ENCODE measurements at regions not wholly inside any gene's neighbourhood (a gene's known extent, or its start where the extent isn't known, plus 50 kb on each side); places are given as distances from the start of the nearest gene placed in this dataset.

DNA sequence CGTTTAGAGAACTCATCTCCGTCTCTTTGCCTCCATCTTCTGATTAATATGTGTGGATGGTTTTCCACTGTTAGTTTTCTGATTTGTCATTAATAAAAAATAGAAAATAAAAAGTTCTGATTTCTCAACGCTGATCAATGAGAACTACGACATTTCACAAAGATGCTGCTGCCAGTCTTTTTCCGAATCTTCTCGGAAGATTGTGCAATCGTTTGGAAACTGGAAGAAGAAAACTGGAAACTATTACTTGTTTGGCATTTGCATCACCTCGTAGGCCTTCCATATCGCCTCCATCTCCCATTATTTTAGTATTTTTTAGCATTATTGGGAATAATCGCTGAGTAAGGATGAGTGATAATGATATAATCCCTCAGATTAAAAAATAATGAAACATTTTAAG, 123.2 kb upstream of the KLF6 start:
- no peak for DNase-seq
- intact Hi-C loops (cut with DNase I; ENCODE audit: low total_unique reads): no loop called here
- Histone ChIP-seq H3K9me3 (no peaks in the 10 kb centered on the region), H3K4me1 (peaks cover 0 to 12% (median under 1%) of the 10 kb centered on the region in 6 donors), H3K27me3 (replicated peaks in 1 of 7) (no peaks in the 10 kb centered on the region), H3K4me3 (no peak overlapping the region), H3K36me3 (no peaks in the 10 kb centered on the region), H3K27ac (no peak overlapping the region)
- TF ChIP-seq POLR2A (IDR thresholded peaks at IDR 0.05): no peak
- TF ChIP-seq, protein P1, sequence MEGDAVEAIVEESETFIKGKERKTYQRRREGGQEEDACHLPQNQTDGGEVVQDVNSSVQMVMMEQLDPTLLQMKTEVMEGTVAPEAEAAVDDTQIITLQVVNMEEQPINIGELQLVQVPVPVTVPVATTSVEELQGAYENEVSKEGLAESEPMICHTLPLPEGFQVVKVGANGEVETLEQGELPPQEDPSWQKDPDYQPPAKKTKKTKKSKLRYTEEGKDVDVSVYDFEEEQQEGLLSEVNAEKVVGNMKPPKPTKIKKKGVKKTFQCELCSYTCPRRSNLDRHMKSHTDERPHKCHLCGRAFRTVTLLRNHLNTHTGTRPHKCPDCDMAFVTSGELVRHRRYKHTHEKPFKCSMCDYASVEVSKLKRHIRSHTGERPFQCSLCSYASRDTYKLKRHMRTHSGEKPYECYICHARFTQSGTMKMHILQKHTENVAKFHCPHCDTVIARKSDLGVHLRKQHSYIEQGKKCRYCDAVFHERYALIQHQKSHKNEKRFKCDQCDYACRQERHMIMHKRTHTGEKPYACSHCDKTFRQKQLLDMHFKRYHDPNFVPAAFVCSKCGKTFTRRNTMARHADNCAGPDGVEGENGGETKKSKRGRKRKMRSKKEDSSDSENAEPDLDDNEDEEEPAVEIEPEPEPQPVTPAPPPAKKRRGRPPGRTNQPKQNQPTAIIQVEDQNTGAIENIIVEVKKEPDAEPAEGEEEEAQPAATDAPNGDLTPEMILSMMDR (IDR thresholded peaks at IDR 0.05 in 8 of 11, conservative IDR thresholded peaks at IDR 0.05 in 3 of 11): no peak
- TF ChIP-seq POLR2AphosphoS5 (IDR thresholded peaks at IDR 0.05): no peak
- 92 to 97% (median 94%) methylated on average over 10 of the region's 10 CpGs for WGBS, 5 donors

DNA sequence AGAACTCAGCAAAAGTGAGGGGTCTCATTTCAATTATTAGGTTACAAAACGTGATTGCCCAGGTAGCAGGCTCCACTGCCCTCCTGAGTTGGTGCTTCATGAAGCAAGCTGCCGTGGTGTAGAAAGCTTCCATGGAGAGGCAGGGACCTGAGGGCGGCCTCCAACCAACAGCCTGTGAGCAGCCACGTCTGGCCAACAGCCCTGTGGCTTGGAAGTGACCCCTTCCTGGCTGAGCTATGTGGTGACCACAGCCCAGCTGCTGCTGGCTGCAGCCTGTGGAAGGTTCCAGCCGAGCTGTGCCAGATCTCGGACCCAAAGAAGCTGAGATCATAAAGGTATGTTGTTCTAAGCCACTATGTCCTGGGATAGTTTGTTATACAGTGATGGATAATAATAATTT, 122.5 kb upstream of the KLF6 start:
- 85 to 94% (median 90%) methylated on average over 6 of the region's 6 CpGs for WGBS, 5 donors
- Histone ChIP-seq H3K4me3 (no peak overlapping the region), H3K36me3 (no peaks in the 10 kb centered on the region), H3K9me3 (no peaks in the 10 kb centered on the region), H3K27me3 (replicated peaks in 1 of 7) (no peaks in the 10 kb centered on the region), H3K27ac (no peak overlapping the region), H3K4me1 (peaks cover 0 to 19% (median 3%) of the 10 kb centered on the region in 6 donors)
- TF ChIP-seq POLR2A (IDR thresholded peaks at IDR 0.05) (no peak), POLR2AphosphoS5 (IDR thresholded peaks at IDR 0.05) (no peak)
- TF ChIP-seq, protein P1 (IDR thresholded peaks at IDR 0.05 in 8 of 11, conservative IDR thresholded peaks at IDR 0.05 in 3 of 11): no peak
- no peak for DNase-seq
- intact Hi-C loops (cut with DNase I; ENCODE audit: low total_unique reads): no loop called here

DNA sequence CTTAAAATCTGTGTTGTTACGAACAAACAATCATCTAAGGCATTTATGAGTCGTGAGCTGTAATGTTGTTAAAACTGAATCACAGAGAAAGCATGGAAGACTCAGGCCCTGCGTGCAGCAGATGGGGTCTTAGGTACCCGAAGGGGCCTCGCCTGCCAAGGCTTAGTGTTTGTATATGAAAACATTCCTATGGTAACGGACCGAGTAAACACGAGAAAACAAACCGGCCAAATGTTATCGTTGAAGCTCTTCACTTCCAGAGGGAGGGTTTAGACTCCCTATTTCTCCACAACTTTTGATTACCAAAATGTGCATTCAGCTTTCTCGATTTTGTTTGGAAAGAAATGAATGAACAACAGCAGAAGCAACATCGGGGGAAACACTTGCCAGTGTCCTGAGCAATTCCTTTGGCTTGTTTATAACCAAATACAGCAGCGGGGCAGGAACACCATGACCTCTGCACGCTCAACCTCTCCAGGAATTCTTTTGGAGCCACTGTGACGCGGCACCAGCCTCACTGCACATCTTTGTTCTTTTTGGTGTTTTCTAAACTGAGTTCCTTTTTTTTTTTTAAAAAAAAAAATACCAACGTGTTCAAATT, 121.6 kb upstream of the KLF6 start:
- Histone ChIP-seq H3K4me1 (peaks cover 0 to 28% (median 11%) of the 10 kb centered on the region in 6 donors), H3K27me3 (replicated peaks in 1 of 7) (no peaks in the 10 kb centered on the region), H3K36me3 (no peaks in the 10 kb centered on the region), H3K9me3 (no peaks in the 10 kb centered on the region), H3K4me3 (no peak overlapping the region), H3K27ac (no peak overlapping the region)
- intact Hi-C loops (cut with DNase I; ENCODE audit: low total_unique reads): no loop called here
- TF ChIP-seq POLR2AphosphoS5 (IDR thresholded peaks at IDR 0.05) (no peak), POLR2A (IDR thresholded peaks at IDR 0.05) (no peak)
- TF ChIP-seq, protein P1 (IDR thresholded peaks at IDR 0.05 in 8 of 11, conservative IDR thresholded peaks at IDR 0.05 in 3 of 11): no peak
- no peak for DNase-seq
- WGBS, 5 donors: 75 to 79% (median 76%) methylated on average over 17 of the region's 17 CpGs

DNA sequence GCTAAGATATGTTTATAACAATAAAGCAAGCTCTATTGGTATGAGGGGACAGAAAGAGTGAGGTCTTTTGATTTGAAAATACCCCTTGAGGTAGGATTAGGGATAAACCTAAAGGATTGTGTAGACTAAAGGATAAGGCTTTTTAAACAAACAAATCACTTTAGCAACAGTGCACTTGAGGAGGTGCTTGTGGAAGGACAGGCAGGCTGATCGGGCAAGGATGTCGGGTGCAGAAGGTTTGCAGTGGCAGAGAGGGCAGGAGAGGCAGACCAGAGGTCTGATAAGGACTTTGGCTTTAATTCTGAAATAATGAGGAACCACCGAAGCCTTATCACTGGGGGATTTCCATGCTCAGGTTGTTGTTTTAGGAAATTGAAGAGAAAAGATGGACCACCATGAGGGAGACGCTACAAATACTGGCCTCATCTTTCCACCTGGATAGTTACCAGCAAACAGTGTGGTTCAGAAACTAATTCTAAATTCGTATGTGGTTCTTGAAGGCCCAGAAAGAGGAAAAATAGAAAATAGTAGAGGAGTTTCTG, 119.5 kb upstream of the KLF6 start:
- Histone ChIP-seq H3K27ac (peak overlapping the region in 3 of 8 donors; percentile 33 to 72 (median 48)), H3K4me1 (peaks cover 0 to 32% (median 12%) of the 10 kb centered on the region in 6 donors), H3K4me3 (no peak overlapping the region), H3K9me3 (no peaks in the 10 kb centered on the region), H3K27me3 (replicated peaks in 1 of 7) (no peaks in the 10 kb centered on the region), H3K36me3 (no peaks in the 10 kb centered on the region)
- no peak for DNase-seq
- intact Hi-C loops (cut with DNase I; ENCODE audit: low total_unique reads): no loop called here
- TF ChIP-seq, protein P1 (IDR thresholded peaks at IDR 0.05 in 8 of 11, conservative IDR thresholded peaks at IDR 0.05 in 3 of 11): no peak
- TF ChIP-seq POLR2AphosphoS5 (IDR thresholded peaks at IDR 0.05) (no peak), POLR2A (IDR thresholded peaks at IDR 0.05) (no peak)
- WGBS, 5 donors: 63 to 71% (median 67%) methylated on average over 5 of the region's 5 CpGs
